ENCODE measurements at regions not wholly inside any gene's neighbourhood (a gene's known extent, or its start where the extent isn't known, plus 50 kb on each side); places are given as distances from the start of the nearest gene placed in this dataset.

DNA sequence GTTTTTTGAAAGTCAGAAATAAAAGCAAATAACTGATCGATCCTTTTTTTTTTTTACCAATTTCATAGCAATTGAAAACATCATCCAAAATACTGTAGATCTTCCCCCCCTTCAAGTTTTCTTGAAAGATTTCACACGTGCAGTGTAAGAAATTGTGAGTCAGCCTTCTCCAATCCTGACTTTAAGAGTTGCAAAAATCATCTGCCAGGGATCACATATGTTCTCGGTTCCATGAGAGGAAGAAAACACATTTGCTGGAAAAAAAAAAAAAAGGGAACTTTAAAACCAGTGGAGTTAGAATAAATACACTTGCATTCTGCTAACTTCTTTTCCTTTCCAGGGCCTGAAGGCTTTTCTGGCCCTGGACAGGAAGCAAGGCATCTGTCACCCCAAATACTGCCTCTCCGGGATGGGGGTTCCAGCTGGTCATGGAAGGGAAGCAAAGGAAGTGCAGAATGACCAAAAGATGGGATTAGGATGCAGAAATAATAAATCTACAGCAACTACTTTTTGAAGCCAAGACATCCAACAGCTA, 198.4 kb upstream of the KIAA1217 start:
- DNase-seq = no peak

DNA sequence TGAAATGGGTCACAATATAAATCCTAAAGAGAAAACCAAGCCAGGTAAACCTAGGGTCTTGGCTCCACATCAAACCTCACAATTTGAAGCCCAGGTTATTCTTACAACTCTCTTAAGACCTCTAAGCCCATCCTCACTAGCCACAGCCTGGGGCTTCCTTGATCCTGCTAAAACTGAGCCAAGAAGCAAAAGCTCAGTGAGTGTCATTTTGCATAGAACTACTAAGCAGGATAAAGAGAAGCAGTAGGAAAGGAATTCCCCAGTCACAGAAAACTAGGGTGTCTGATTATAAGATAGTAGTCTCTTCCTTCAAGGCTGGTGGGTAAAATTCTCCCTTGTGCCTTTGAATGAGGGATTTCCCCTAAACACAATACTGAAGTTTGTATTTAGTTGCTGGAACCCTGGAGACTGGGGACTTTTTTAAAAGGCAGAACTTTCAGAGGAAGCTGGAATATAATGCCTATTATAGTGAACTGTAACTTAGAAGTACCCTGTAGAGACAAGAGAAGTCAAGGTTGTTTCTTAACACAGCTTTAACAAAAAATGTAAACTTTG, 196.6 kb upstream of the KIAA1217 start:
- DNase-seq = no peak

DNA sequence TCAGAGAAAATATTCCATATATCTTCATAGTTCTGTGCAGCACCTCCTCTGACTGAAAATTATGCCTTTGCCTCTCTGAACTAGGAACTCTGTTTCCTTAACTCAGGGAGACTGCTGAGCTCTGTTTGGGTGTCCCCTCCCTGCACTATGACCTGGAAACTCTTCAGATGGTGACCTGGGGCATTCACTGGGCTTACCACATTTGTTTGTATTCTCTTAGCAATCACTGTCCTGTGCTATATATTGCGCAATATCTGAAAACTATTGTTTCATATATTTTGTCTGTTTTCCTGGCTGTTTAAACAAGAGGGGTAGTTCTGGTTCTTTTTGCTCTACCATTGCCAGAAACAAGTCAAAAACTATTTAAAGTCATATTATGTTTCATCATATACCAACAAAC, 181.8 kb upstream of the KIAA1217 start:
- DNase-seq = no peak

GRCh38 chr10:24034571-24034970, 174.4 kb upstream of the KIAA1217 start:
- DNase-seq = no peak

DNA sequence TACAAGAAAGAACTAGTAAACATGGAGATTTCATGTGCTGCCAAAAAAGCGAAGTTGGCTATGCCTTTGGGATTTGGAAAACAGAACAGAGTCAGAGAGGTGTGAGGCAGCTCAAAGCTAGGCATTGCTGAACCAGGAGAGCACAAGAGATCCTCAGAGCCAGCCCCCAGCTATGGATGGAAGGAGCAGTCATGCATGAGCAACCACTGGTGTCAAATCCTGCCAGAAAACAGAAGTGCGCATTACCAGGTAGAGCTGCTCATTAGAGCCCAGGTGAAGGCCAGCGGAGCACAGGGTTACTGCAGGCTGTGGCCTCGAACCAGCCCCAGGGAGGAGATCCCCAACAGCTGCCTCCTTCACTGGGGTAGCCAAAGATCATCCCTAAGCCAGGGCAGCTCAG, 173.2 kb upstream of the KIAA1217 start:
- no peak for DNase-seq

DNA sequence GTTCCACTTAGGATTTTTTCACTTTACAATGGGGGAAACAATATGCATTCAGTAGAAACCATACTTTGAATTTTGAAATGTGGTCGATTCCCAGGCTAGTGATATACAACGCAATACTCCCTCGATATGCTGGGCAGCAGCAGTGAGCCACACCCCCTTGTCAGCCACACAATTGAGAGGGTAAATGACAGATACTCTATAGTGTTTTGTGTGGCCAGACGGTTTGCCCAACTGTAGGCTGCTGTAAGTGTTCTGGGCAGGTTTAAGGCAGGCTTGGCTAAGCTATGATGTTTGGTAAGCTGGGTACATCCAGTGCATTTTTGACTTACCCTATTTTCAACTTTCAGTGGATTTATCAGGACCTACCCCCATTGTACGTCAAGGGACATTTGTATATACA, 169.6 kb upstream of the KIAA1217 start:
- DNase-seq = no peak

- DNase-seq = no peak
Observed at GRCh38 chr10:24039897-24040296, 169.0 kb upstream of the KIAA1217 start.

DNA sequence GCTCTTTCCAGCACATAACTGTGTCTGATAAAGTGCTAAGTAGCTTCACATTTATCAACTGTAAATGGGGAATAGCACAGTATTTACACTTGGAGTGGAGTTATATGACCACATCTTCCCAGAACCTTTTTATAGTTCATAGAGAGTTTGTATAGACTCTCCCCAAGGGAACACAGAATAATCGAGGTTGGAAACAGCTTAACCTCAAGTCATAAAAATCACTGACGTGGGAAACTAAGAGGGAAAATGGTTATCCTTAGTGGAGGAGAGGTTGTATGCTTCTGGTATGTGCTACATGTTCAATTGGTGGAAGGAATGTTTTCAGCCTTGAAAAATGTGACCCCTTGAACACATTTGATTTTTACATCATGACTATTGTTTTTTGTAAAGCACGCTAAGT, 167.9 kb upstream of the KIAA1217 start:
- peak; percentile 82 for DNase-seq

GRCh38 chr10:24041834-24042233, 167.1 kb upstream of the KIAA1217 start:
- no peak for DNase-seq

DNA sequence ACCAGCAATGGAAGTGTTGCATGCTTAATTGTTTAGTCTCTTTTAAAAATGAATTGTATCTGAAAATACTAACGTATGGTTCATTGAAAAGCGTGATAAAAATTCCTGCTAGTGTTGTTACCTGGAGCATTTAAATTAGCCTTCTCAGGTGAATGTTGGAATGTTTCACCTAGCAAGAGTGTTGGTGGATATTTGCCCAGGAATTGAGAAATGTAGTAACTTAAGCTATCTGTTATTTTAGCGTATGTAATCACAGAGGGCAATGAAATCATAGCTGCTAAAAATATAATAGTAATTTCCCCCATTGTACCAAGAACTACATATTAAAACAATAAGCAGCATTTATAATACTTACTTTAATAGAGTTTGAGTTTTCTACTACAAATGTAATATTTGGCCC, 166.1 kb upstream of the KIAA1217 start:
- no peak for DNase-seq

- no peak for DNase-seq
Observed at GRCh38 chr10:24046060-24046459, 162.9 kb upstream of the KIAA1217 start.

GRCh38 chr10:24047176-24047575, 161.8 kb upstream of the KIAA1217 start:
- no peak for DNase-seq

DNA sequence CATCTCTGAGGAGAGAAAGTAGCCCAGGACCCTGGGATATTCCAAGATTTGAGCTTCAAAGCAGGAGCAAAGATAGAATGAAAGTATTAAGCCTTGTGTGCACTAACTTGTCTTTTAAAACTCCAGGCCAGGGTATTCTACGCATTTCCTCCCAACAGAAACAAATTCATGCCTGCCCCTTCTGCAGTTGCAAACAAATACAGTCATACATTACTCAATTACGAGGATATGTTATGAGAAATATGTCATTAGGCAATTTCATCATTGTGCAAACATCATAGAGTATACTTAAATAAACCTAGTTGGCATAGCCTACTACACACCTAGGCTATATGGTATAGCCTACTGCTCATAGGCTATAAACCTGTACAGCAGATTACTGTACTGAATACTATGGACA, 154.5 kb upstream of the KIAA1217 start:
- no peak for DNase-seq

DNA sequence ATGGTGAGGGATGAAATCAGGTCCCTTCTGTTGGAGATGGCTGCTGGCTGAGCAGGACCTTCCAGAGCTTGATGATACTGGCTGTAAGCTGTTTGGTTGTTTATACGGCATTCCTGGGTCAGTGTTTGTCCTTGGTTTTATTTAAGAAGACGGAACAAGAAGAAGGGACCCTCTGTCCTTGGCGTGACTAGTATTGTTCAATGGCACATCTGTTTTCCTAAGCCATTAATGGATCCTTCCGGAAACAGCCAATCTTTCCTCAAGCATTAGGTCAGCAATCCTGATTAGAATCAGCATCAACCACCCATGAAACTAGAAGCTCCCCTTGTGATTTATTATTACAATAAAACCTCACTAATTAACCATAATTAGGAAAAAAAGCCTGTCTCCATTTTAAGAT, 128.7 kb upstream of the KIAA1217 start:
- DNase-seq = peak; percentile 24

DNA sequence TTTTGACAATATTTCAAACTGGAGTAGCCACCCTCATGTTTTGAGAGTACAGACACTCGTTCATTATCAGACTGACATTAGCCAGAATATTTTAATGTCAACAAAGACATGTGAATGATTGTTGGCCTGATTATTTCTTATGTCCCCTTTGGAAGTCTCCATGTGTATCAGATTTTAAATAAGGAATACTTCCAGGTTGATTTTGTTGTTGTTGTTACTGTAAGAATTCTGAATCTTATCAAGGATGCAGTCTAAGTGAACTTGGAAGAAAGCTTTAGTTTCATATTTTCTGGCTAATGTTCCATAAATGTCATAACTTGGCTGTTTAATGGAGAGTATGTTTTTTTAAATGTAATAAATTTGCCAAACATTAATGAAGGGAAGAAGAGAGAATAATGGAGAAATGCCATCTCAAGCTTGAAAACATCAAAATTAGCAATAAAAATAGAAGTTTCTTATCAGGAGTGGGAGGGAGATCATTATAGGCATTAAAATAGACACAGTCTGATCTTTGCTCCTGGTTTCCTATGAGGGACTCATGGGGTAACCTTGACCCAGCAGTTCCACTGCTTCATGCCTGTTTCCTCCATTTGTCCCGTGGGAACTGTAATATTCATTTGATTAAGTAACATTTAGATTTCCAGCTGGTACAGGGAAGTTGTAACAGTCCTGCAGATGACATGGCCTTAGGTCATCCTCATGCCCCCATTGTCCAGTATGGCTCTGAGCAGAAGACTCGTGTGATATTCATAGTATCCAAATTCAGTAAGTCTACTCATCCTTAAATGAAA, 122.4 kb upstream of the KIAA1217 start:
- peak; percentile 62 for DNase-seq

DNA sequence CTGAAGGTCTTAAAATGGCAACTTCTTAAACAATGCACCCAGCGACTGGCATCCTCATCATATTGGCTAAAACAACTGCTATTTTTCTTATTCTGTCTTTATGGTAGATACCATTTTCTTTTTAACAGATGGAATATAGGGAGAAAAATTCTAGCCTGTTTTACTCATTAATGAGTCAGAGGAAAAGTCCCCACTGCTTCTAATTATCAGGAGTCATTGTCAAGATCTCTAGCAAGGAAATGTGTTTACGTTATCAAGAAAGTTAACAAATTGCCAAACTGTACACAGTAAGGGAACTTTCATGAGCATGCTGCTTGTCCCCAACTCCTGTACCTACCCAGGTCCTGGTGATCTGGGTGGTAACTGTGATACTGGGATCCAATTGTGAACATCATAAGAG, 117.7 kb upstream of the KIAA1217 start:
- DNase-seq = no peak

GRCh38 chr10:24096281-24096680, 112.7 kb upstream of the KIAA1217 start:
- no peak for DNase-seq

DNA sequence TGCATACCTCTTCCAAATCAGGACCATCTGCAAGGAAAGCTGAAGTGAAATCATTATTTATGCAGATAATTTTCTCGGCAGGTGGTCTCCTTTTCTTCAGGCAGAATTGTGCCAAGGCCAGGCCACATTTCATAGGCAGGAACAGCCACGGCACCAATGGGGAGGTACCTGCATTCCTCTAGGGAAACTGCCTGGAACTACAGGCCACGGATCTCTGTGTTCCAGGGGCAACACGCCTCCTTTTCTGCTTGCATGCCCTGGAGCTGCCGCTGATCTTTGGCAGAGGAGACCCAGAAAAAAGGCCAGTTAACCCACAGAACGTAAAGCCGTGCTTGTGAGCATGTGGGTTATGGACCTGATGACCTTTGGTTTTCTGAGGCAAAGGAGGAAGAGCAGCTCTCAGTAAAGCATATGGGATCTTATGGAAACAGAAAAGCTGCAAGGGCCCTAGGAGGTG, 111.2 kb upstream of the KIAA1217 start:
- peak; percentile 65 for DNase-seq

GRCh38 chr10:24104895-24105294, 104.0 kb upstream of the KIAA1217 start:
- no peak for DNase-seq

GRCh38 chr10:24113901-24114300, 95.0 kb upstream of the KIAA1217 start:
- DNase-seq = no peak

- no peak for DNase-seq
Observed at GRCh38 chr10:24114556-24114955, 94.4 kb upstream of the KIAA1217 start.

DNA sequence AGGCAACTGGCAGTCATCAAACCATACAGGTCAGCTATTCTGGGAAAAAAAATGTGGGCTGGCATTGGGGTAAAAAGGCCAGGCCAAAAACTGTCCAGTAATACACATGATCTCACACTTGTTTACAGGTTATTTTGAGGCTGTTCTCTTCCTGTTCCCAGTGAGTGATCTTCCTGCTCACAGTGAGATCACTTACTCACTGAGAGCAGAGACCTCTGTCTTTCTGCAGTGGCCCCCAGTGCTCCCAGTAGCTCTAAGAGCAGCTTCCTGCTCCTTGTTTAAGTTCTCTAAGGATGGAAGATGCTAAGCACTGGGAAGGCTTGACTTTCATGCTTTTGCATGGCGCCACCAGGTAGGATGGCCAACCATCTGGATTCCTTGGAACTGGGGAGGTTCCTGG, 93.5 kb upstream of the KIAA1217 start:
- DNase-seq = no peak

GRCh38 chr10:24118246-24118645, 90.7 kb upstream of the KIAA1217 start:
- DNase-seq = peak; percentile 47

DNA sequence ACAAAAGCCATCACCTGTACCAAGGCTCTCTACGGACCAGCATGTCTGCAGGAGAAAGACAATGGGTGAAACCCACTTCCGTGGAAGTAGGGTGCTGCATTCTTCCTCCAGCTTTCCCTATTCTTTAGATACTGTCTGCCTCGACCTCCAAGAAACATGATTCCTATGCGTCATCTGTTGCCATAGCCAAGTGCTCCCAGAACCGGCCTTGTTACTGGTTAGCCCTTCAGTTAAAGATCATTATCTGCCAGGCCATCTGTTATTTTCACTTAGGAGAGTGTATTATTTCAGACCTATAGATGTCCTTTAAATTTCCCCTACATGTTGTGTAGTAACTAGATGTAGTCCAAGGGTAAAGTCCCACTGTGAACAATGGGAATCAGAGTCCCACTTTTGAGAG, 89.0 kb upstream of the KIAA1217 start:
- DNase-seq = no peak

All from renal pelvis (tissue), 1 donor.